GM12891 (cell line): ENCODE measurements at regions not wholly inside any gene's neighbourhood (a gene's known extent, or its start where the extent isn't known, plus 50 kb on each side); places are given as distances from the start of the nearest gene placed in this dataset.

Experiments used
- POLR2A ChIP-seq: IDR thresholded peaks from 2 replicates; pipeline ENCODE4 v1.6.1; 2011; ENCODE audit warnings: low read depth, low read length, control low read depth
- POLR2AphosphoS5 ChIP-seq: IDR thresholded peaks from 2 replicates; pipeline ENCODE4 v1.6.1; 2011; ENCODE audit warnings: low read depth, low read length, control low read depth
- POU2F2 ChIP-seq: IDR thresholded peaks from 2 replicates; pipeline ENCODE4 v1.6.1; 2011; ENCODE audit warnings: low read depth, mild to moderate bottlenecking, control low read depth, low read length, moderate library complexity
- SPI1 ChIP-seq: IDR thresholded peaks from 2 replicates; pipeline ENCODE4 v1.6.1; 2011; ENCODE audit warnings: low read depth, low read length, control low read depth
- TAF1 ChIP-seq: IDR thresholded peaks from 2 replicates; pipeline ENCODE4 v1.6.1; 2011; ENCODE audit warnings: low read depth, low read length, control low read depth

GRCh38 chr3:55163421-55163820, 235.6 kb upstream of the LRTM1 start:
- TF ChIP-seq POLR2AphosphoS5, result no peak
- TF ChIP-seq TAF1, result no peak
- no peak for TF ChIP-seq POU2F2
- TF ChIP-seq POLR2A, result no peak
- no peak for TF ChIP-seq SPI1
